H1 (cell line): ENCODE measurements at regions not wholly inside any gene's neighbourhood (a gene's known extent, or its start where the extent isn't known, plus 50 kb on each side); places are given as distances from the start of the nearest gene placed in this dataset.

Experiments
- CTCF ChIA-PET: fragments of 300-600 bp; sonication (Branson Sonifier 250); formaldehyde crosslinking; loops from one replicate; lab custom pipeline; 2021; ENCODE audit not compliant: partially characterized antibody; lab: Charles Lee
- POLR2A ChIA-PET: fragments of 300-600 bp; sonication (Branson Sonifier 250); formaldehyde crosslinking; loops from one replicate; lab custom pipeline; 2021; ENCODE audit warnings: inconsistent platforms; ENCODE audit not compliant: partially characterized antibody; lab: Charles Lee
- DNase-seq, 2 experiments: peaks; one replicate each; pipeline versions ENCODE4 v3.0.0 to v3.0.0-alpha.2; 2010 to 2022; ENCODE audit warnings: low spot score in 2 of 2, low read depth in 1 of 2, mixed read lengths in 1 of 2
- FAIRE-seq: peaks from 2 replicates; lab custom pipeline; 2011; peaks lifted over from hg19 to GRCh38; lab: Jason Lieb, UNC
- H2AFZ ChIP-seq: 2 replicates; pipeline ENCODE4 v1.8.1; 2012; ENCODE audit warnings: low read length, inconsistent platforms
- H2AK5ac ChIP-seq: 2 replicates; pipeline ENCODE4 v1.6.1; 2013; ENCODE audit warnings: low read depth, low read length
- H2BK120ac ChIP-seq: replicated peaks from 2 replicates; pipeline ENCODE3; 2013; ENCODE audit warnings: low read depth, low read length, inconsistent platforms
- H2BK12ac ChIP-seq: 2 replicates; pipeline ENCODE4 v1.6.1; 2013; ENCODE audit warnings: low read depth, low read length
- H2BK15ac ChIP-seq: 2 replicates; pipeline ENCODE4 v1.6.1; 2013; ENCODE audit warnings: low read length
- H2BK20ac ChIP-seq: 2 replicates; pipeline ENCODE4 v1.6.1; 2013; ENCODE audit warnings: low read length
- H2BK5ac ChIP-seq: 2 replicates; pipeline ENCODE4 v1.6.1; 2013; ENCODE audit warnings: low read depth, low read length
- H3K14ac ChIP-seq: 2 replicates; pipeline ENCODE4 v1.6.1; 2013; ENCODE audit warnings: inconsistent platforms; ENCODE audit not compliant: insufficient read length
- H3K18ac ChIP-seq: 2 replicates; pipeline ENCODE4 v1.6.1; 2013; ENCODE audit warnings: low read length; ENCODE audit errors: extremely low read depth
- H3K23ac ChIP-seq: 2 replicates; pipeline ENCODE4 v1.6.1; 2013; ENCODE audit warnings: inconsistent platforms; ENCODE audit not compliant: insufficient read length
- H3K23me2 ChIP-seq: 2 replicates; pipeline ENCODE4 v1.6.1; 2013; ENCODE audit warnings: low read depth, low read length
- H3K27ac ChIP-seq: 2 replicates; pipeline ENCODE4 v1.6.1; 2011; ENCODE audit warnings: low read depth, low read length, inconsistent platforms
- H3K27me3 ChIP-seq, 4 experiments: replicated peaks in 1 of 4; 1 replicate in 1 of 4; 2 replicates in 3 of 4; pipeline versions ENCODE4 v1.6.1 to v1.8.1; 2011 to 2013; ENCODE audit warnings: low read length in 3 of 4, mild to moderate bottlenecking in 3 of 4, inconsistent platforms in 2 of 4, mixed read lengths in 2 of 4, moderate library complexity in 1 of 4; ENCODE audit not compliant: control insufficient read depth in 3 of 4, insufficient read depth in 3 of 4; ENCODE audit errors: extremely low read depth in 1 of 4
- H3K36me3 ChIP-seq, 4 experiments: 2 replicates each; pipeline versions ENCODE4 v1.6.1 to v1.8.1; 2011 to 2013; ENCODE audit warnings: mild to moderate bottlenecking in 4 of 4, low read length in 3 of 4, moderate library complexity in 2 of 4, control low read depth in 1 of 4, inconsistent platforms in 1 of 4; ENCODE audit not compliant: insufficient read depth in 4 of 4, control insufficient read depth in 2 of 4
- H3K4ac ChIP-seq: replicated peaks from 2 replicates; pipeline ENCODE3; 2013; ENCODE audit warnings: low read length, low read depth, mixed read lengths, inconsistent platforms; ENCODE audit not compliant: insufficient read length
- H3K4me1 ChIP-seq, 4 experiments: replicated peaks in 1 of 4; 1 replicate in 1 of 4; 2 replicates in 3 of 4; pipeline versions ENCODE4 v1.6.1 to v1.8.1; 2011 to 2013; ENCODE audit warnings: low read length in 3 of 4, inconsistent platforms in 2 of 4, mixed read lengths in 1 of 4; ENCODE audit not compliant: insufficient read depth in 4 of 4, control insufficient read depth in 3 of 4
- H3K4me2 ChIP-seq, 2 experiments: 2 replicates each; pipeline versions ENCODE4 v1.6.1 to v1.8.1; 2011 to 2013; ENCODE audit warnings: low read depth in 2 of 2, low read length in 2 of 2, control low read depth in 1 of 2, inconsistent platforms in 1 of 2, mild to moderate bottlenecking in 1 of 2; ENCODE audit not compliant: insufficient read depth in 1 of 2
- H3K4me3 ChIP-seq, 4 experiments: fragments of 200-600, 300-600 bp in 1 of 4; sonication (generic), shearing (Covaris generic), sonication (Bioruptor Twin) in 1 of 4; 2 replicates each; pipeline versions ENCODE4 v1.5.1 to v1.8.1; 2011 to 2016; ENCODE audit warnings: low read length in 4 of 4, low read depth in 3 of 4, control low read depth in 2 of 4, inconsistent platforms in 2 of 4, mild to moderate bottlenecking in 2 of 4, mixed read lengths in 1 of 4, moderate library complexity in 1 of 4; ENCODE audit not compliant: insufficient read depth in 2 of 4; ENCODE audit errors: extremely low read depth in 1 of 4
- H3K56ac ChIP-seq: replicated peaks from 2 replicates; pipeline ENCODE3; 2013; ENCODE audit warnings: low read depth, mild to moderate bottlenecking, mixed read lengths, low read length, inconsistent platforms; ENCODE audit not compliant: insufficient read length
- H3K79me1 ChIP-seq: 2 replicates; pipeline ENCODE4 v1.6.1; 2013; ENCODE audit warnings: low read depth, low read length, control low read depth
- H3K79me2 ChIP-seq, 2 experiments: 2 replicates each; pipeline versions ENCODE4 v1.6.1 to v1.8.1; 2012 to 2013; ENCODE audit warnings: low read length in 2 of 2, mild to moderate bottlenecking in 2 of 2, inconsistent platforms in 1 of 2; ENCODE audit not compliant: insufficient read depth in 2 of 2, control insufficient read depth in 1 of 2
- H3K9ac ChIP-seq, 4 experiments: replicated peaks in 1 of 4; 1 replicate in 1 of 4; 2 replicates in 3 of 4; pipeline versions ENCODE4 v1.6.1 to v1.8.1; 2011 to 2013; ENCODE audit warnings: low read depth in 3 of 4, low read length in 3 of 4, control low read depth in 2 of 4, mild to moderate bottlenecking in 2 of 4, moderate library complexity in 2 of 4, inconsistent platforms in 1 of 4; ENCODE audit errors: extremely low read depth in 1 of 4
- H3K9me3 ChIP-seq, 2 experiments: 2 replicates each; pipeline versions ENCODE4 v1.6.1 to v1.8.1; 2012 to 2013; ENCODE audit warnings: mild to moderate bottlenecking in 2 of 2, moderate library complexity in 2 of 2, control low read depth in 1 of 2, inconsistent platforms in 1 of 2, low read depth in 1 of 2, low read length in 1 of 2, mixed read lengths in 1 of 2; ENCODE audit not compliant: insufficient read depth in 2 of 2
- H4K20me1 ChIP-seq, 2 experiments: replicated peaks in 1 of 2; 2 replicates each; pipeline versions ENCODE3 to v1.8.1; 2011 to 2013; ENCODE audit warnings: inconsistent platforms in 2 of 2, low read length in 2 of 2, mild to moderate bottlenecking in 1 of 2; ENCODE audit not compliant: insufficient read depth in 2 of 2, control insufficient read depth in 1 of 2
- H4K5ac ChIP-seq: 2 replicates; pipeline ENCODE4 v1.6.1; 2013; ENCODE audit warnings: low read length, low read depth, mixed read lengths, inconsistent platforms; ENCODE audit not compliant: insufficient read length
- H4K8ac ChIP-seq: 2 replicates; pipeline ENCODE4 v1.8.0; 2013; ENCODE audit warnings: mild to moderate bottlenecking, moderate library complexity, low read length, inconsistent platforms; ENCODE audit not compliant: insufficient read depth; ENCODE audit errors: extremely low read depth
- H4K91ac ChIP-seq: replicated peaks from 2 replicates; pipeline ENCODE3; 2013; ENCODE audit warnings: low read length, mixed read lengths, inconsistent platforms; ENCODE audit not compliant: insufficient read length
- BCL11A ChIP-seq, 2 experiments: IDR thresholded peaks; one replicate each; pipeline ENCODE4 v1.6.1; 2011; ENCODE audit warnings: low read depth in 2 of 2, low read length in 2 of 2, mild to moderate bottlenecking in 2 of 2
- CTCF ChIP-seq, 3 experiments: IDR thresholded peaks; 1 replicate in 2 of 3; 2 replicates in 1 of 3; pipeline versions ENCODE4 v1.5.1 to v1.6.1; 2011; ENCODE audit warnings: low read length in 3 of 3, mild to moderate bottlenecking in 3 of 3, inconsistent platforms in 2 of 3, low read depth in 1 of 3, moderate library complexity in 1 of 3; ENCODE audit not compliant: insufficient read depth in 1 of 3; ENCODE audit errors: control extremely low read depth in 1 of 3
- RAD21 ChIP-seq, 2 experiments: IDR thresholded peaks in 1 of 2; conservative IDR thresholded peaks in 1 of 2; 2 replicates each; pipeline ENCODE4 v1.6.1; 2011; ENCODE audit warnings: low read depth in 2 of 2, low read length in 2 of 2, improper control_type of control experiment in 1 of 2, inconsistent platforms in 1 of 2, mild to moderate bottlenecking in 1 of 2, moderate library complexity in 1 of 2
- WGBS, 2 experiments: shearing (Covaris generic) in 1 of 2; methylation state at CpG; one replicate each; pipeline versions ENCODE4 v1.1.6 to v1.1.7; 2013 to 2015; ENCODE audit warnings: low lambda C conversion rate in 2 of 2, mixed read lengths in 2 of 2, inconsistent platforms in 1 of 2, low coverage in 1 of 2, missing lambda C conversion rate in 1 of 2; ENCODE audit not compliant: insufficient replicate concordance in 2 of 2, insufficient coverage in 1 of 2, insufficient read length in 1 of 2; ENCODE audit errors: extremely low coverage in 1 of 2, missing lambda C conversion rate in 1 of 2; 5-methylcytosine and 5-hydroxymethylcytosine counted together

GRCh38 chr9:13351778-13352386, 72.4 kb upstream of the MPDZ start:
- no peak overlapping the region for H3K4me2 ChIP-seq
- H3K4me3 ChIP-seq, result no peak overlapping the region
- H3K36me3 ChIP-seq, result no peaks in the 10 kb centered on the region
- ChIA-PET POLR2A (no interaction called here), CTCF (interaction anchor here (0.7 to 2.3 kb wide), 18 partner anchors 8 to 1090 kb away, joined by 3 to 9 read pairs (median 4); no protein-coding TSS in a partner anchor)
- H4K8ac ChIP-seq, result no peak overlapping the region
- H3K14ac ChIP-seq, result no peak overlapping the region
- no peaks in the 10 kb centered on the region for H3K23me2 ChIP-seq
- H3K4me1 ChIP-seq, result no peaks in the 10 kb centered on the region
- H3K9ac ChIP-seq, result no peak overlapping the region
- H2AK5ac ChIP-seq, result no peak overlapping the region
- H3K79me1 ChIP-seq, result no peaks in the 10 kb centered on the region
- H2BK20ac ChIP-seq, result no peak overlapping the region
- no peak overlapping the region for H3K23ac ChIP-seq
- no peak overlapping the region for H3K27ac ChIP-seq
- TF ChIP-seq RAD21 (IDR thresholded peaks at IDR 0.05 in 1 of 2, conservative IDR thresholded peaks at IDR 0.05 in 1 of 2; ENCODE audit: low read depth in 2 of 2, low read length in 2 of 2) (peak; percentile 59 to 79), BCL11A (IDR thresholded peaks at IDR 0.05; ENCODE audit: low read depth in 2 of 2, low read length in 2 of 2) (no peak), CTCF (IDR thresholded peaks at IDR 0.05; ENCODE audit: control extremely low read depth in 1 of 3, insufficient read depth in 1 of 3, low read depth in 1 of 3, low read length in 3 of 3) (peak in 2 of 3 experiments; percentile 15 to 53; a peak in 2 of 4 replicates)
- no peak overlapping the region for H2BK5ac ChIP-seq
- H4K5ac ChIP-seq, result no peak overlapping the region
- H2BK120ac ChIP-seq, result no peak overlapping the region
- H4K20me1 ChIP-seq, result no peaks in the 10 kb centered on the region
- H3K79me2 ChIP-seq, result no peaks in the 10 kb centered on the region
- H3K27me3 ChIP-seq, result no peaks in the 10 kb centered on the region
- no peak overlapping the region for H2BK12ac ChIP-seq
- H2BK15ac ChIP-seq, result no peak overlapping the region
- DNase-seq (no peak), FAIRE-seq (no peak)
- H3K4ac ChIP-seq, result no peak overlapping the region
- no peak overlapping the region for H2AFZ ChIP-seq
- H4K91ac ChIP-seq, result no peak overlapping the region
- H3K56ac ChIP-seq, result no peak overlapping the region
- H3K18ac ChIP-seq, result no peak overlapping the region
- no peaks in the 10 kb centered on the region for H3K9me3 ChIP-seq
- WGBS, 2 experiments, result 31% methylated on average over 3 of the region's 3 CpGs; no CpG with 5 or more reads in 1 of the 2 experiments
